GM18873 (cell line): ENCODE measurements at regions not wholly inside any gene's neighbourhood (a gene's known extent, or its start where the extent isn't known, plus 50 kb on each side); places are given as distances from the start of the nearest gene placed in this dataset.
"Not testable (repeated sequence)": the region's sequence is repeated elsewhere in the genome, so short reads cannot be mapped to it uniquely, and the experiment has no call there.

Experiments
- ATAC-seq: cut with Tn5 transposase; IDR thresholded peaks from one replicate; pipeline ENCODE4 v1.9.1; 2021; ENCODE audit warnings: mild to moderate bottlenecking, moderate library complexity, moderate number of reproducible peaks; ENCODE audit not compliant: unreplicated experiment, low FRiP score

DNA sequence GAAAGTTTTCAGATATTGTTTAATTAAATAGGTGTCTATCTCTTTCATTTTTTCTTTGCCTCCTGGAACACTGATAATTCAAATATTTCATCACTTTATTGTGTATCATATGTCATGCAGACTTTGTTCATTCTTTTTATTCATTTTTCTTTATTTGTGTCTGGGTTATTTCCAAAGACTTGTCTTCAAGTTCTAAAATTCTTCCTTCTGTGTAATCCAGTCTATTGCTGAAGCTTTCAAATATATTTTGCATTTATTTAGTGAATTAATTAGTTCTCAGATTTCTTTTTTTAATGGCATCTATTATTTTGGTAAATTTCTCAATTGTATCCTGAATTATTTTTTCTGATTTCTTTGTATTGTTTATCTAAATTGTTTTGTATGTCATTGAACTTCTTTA lies 70.1 kb downstream of the ZNF330 start:
- no peak for ATAC-seq

GRCh38 chr4:141294306-141294705 lies 73.6 kb downstream of the ZNF330 start:
- ATAC-seq = no peak

- ATAC-seq = no peak
Observed at GRCh38 chr4:141301216-141301615, 80.5 kb downstream of the ZNF330 start.

DNA sequence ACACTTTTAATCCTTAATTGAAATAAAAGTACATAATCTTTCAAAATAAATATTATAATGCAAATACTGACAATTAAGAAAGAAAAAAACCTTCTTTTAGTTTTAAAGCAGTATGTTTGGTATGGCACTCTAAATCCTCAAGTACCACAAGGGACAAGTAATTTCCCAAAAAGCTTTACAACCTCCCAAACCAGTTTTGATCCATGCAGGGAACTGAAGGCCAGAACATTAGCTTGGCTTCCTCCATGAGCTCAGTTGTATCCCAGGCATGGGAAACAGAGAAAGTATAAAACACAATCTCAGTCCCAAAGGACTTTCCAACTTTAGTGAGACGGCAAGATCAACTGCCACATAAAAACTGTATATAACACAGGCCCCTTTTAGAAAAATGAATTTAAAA lies 82.2 kb downstream of the ZNF330 start:
- ATAC-seq = no peak

DNA sequence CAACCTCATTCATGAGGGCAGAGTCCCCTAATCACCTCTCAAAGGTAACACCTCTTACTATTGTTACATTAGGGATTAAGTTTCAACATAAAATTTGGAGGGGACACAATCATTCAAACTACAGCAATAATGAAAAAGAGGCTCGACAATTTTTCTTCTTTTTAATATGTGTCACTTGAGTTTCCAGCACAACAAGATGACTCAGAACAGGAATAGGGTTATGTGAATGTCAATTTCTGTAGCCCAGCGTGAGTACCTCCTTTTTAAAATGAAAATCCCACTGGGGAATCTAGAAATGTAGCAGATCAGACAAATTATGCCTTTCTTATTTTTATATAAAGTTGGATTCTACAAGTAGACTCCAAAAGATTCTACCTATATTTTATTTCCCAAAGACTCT lies 83.7 kb downstream of the ZNF330 start:
- ATAC-seq = no peak

- ATAC-seq = no peak
Observed at GRCh38 chr4:141306331-141306730, 85.6 kb downstream of the ZNF330 start.

- peak; percentile 99 for ATAC-seq
Observed at GRCh38 chr4:141307241-141307689, 86.6 kb downstream of the ZNF330 start.

- peak; percentile 29 for ATAC-seq
Observed at GRCh38 chr4:141309874-141310273, 89.2 kb downstream of the ZNF330 start.

GRCh38 chr4:141311246-141312204 lies 90.8 kb downstream of the ZNF330 start:
- ATAC-seq = no peak

GRCh38 chr4:141314627-141315026 lies 93.9 kb downstream of the ZNF330 start:
- no peak for ATAC-seq

- no peak for ATAC-seq
Observed at GRCh38 chr4:141328560-141329173, 108.0 kb downstream of the ZNF330 start.

- ATAC-seq = no peak
Observed at GRCh38 chr4:141329174-141329569, 108.5 kb downstream of the ZNF330 start.

GRCh38 chr4:141330616-141331015 lies 109.9 kb downstream of the ZNF330 start:
- ATAC-seq = no peak

DNA sequence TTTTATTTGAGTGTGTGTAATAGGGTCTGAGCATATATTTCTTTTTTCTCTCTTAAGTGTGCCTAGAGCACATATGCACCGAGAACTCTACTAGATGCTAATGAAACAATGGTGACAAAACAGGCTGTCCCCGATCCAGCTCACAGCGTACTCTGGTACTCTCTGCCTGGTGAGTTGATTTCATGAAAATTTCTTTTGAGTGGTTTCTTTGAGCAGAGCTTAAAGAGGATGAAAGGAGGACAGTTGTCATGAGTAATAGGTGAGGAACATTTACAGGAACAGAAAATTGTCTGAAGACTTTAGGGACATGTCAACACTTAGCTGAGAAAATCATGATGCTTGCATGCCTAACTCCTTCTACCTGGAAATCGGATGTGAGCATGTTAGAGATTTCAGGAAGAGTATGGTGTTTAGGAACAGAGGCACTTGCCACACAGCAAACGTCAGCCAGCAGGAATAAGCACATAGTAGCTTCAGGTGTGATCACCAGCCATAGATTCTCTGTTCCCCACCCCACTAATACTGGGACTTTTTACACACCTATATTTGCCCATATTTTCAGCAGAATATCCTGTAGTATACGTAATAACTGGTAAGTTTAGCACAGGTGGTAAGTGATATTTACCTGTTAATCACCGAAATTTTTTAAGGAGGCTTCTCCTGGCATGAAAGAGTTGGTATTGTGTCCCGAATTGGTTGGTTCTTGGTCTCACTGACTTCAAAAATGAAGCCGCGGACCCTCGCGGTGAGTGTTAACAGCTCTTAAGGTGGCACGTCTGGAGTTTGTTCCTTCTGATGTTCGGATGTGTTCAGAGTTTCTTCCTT lies 111.1 kb downstream of the ZNF330 start:
- no peak for ATAC-seq

- not testable (repeated sequence) for ATAC-seq
Observed at GRCh38 chr4:141332359-141333181, 111.9 kb downstream of the ZNF330 start.

- ATAC-seq = not testable (repeated sequence)
Observed at GRCh38 chr4:141333456-141334230, 112.9 kb downstream of the ZNF330 start.

DNA sequence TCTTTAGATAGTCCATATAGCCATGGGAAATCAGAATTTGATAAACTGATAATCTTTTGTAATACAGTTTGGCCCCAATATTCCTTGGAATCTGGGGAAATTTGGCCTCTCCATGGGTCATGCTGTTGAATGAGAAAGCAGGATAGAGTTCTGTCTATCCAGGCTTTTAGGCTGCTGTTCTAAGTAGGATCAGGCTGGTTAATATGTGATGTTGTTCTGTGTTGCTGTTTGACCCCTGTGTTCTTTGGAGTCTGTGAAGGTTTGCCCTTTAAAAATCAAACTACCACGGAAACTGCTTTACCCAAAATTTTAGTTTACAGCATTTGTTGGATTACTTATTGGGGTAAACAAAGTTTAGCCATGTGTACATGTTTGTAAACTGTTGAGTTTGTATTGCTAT lies 114.5 kb downstream of the ZNF330 start:
- ATAC-seq = no peak

DNA sequence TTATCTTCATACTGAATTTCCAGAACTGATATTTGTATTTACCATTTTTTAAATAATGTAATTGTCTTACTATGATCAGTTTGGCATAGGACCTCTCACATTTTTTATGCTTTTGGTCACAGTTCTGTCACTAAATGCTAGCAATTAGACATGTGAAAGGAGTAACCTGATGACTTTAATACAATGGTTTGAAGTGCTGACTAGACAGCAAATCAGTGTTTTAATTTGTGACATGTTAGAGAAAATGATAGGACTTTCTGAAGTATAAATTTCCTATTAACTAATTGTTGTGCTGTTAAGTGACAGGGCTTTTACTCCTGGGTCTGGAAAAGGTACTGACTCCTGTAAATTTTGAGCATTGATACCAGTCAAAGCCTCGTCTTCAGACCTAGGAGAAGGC lies 117.5 kb downstream of the ZNF330 start:
- no peak for ATAC-seq

GRCh38 chr4:141339391-141339790 lies 118.7 kb downstream of the ZNF330 start:
- no peak for ATAC-seq
